Activated B cell treated with CpG ODN at 0.5 μM for 24 hours (primary cell): ENCODE measurements at regions not wholly inside any gene's neighbourhood (a gene's known extent, or its start where the extent isn't known, plus 50 kb on each side); places are given as distances from the start of the nearest gene placed in this dataset.

Experiments used
- ATAC-seq: fragments of 200-7000 bp; cut with Tn5 transposase; one replicate; pipeline ENCODE4 v1.10.0; 2021; ENCODE audit warnings: low read depth, mild to moderate bottlenecking, moderate library complexity
- CTCF ChIA-PET: fragments of 350-600 bp; sonication (Branson Sonifier 250); formaldehyde crosslinking; loops from one replicate; lab custom pipeline; 2021; ENCODE audit warnings: antibody characterized with exemption; lab: Charles Lee
- POLR2A ChIA-PET: fragments of 350-600 bp; sonication (Branson Sonifier 250); formaldehyde crosslinking; loops from one replicate; lab custom pipeline; 2021; ENCODE audit warnings: antibody characterized with exemption; lab: Charles Lee
- DNase-seq: peaks from one replicate; pipeline ENCODE4 v3.0.0; 2022
- H3K27ac Mint-ChIP-seq: one replicate; pipeline ENCODE4 v1.8.0; 2020; ENCODE audit warnings: mixed read lengths
- H3K27me3 Mint-ChIP-seq: one replicate; pipeline ENCODE4 v1.8.0; 2021; ENCODE audit warnings: mixed read lengths
- H3K36me3 Mint-ChIP-seq: one replicate; pipeline ENCODE4 v1.8.0; 2021; ENCODE audit warnings: low read depth, mixed read lengths
- H3K4me1 Mint-ChIP-seq: one replicate; pipeline ENCODE4 v1.8.0; 2021; ENCODE audit warnings: mixed read lengths
- H3K4me3 Mint-ChIP-seq: one replicate; pipeline ENCODE4 v1.8.0; 2020; ENCODE audit warnings: mild to moderate bottlenecking, mixed read lengths
- H3K9me3 Mint-ChIP-seq: one replicate; pipeline ENCODE4 v1.8.0; 2020; ENCODE audit warnings: mixed read lengths
- intact Hi-C: fragments of 100-400 bp; cut with micrococcal nuclease; formaldehyde crosslinking; loops from one replicate; pipeline ENCODE4 v1.15.1; 2024
- TF ChIP-seq, protein P1 (sequence below): fragments of 200-600 bp; IDR thresholded peaks from one replicate; pipeline ENCODE4 v1.8.0; 2022; ENCODE audit warnings: antibody characterized with exemption, mild to moderate bottlenecking

DNA sequence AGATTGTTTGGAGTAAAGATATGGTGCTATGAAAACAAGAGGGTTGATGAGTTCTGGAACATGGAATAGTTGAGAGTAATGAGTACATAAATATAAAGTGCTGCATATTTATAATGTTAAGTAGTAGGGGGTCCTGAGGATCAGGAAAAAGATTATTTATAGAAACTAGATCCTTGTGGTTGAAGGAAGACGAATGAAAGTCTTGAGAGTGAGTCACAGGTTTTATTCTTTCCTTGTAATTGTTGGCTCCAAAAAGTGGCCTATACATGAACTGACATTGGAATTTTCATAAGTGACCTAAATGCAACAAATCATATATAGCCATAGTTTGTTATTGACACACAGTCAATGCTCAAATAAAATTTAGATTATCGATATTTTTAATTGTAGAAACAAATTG is 440.4 kb upstream of the PRICKLE1 start:
- Mint-ChIP-seq H3K4me1 (no peaks in the 10 kb centered on the region), H3K36me3 (no peaks in the 10 kb centered on the region), H3K27ac (no peak overlapping the region), H3K4me3 (no peak overlapping the region), H3K9me3 (peaks cover 3% of the 10 kb centered on the region), H3K27me3 (no peaks in the 10 kb centered on the region)
- CTCF ChIA-PET: no interaction called here
- DNase-seq: no peak
- intact Hi-C loops: no loop called here
- POLR2A ChIA-PET: no interaction called here
- TF ChIP-seq, protein P1, sequence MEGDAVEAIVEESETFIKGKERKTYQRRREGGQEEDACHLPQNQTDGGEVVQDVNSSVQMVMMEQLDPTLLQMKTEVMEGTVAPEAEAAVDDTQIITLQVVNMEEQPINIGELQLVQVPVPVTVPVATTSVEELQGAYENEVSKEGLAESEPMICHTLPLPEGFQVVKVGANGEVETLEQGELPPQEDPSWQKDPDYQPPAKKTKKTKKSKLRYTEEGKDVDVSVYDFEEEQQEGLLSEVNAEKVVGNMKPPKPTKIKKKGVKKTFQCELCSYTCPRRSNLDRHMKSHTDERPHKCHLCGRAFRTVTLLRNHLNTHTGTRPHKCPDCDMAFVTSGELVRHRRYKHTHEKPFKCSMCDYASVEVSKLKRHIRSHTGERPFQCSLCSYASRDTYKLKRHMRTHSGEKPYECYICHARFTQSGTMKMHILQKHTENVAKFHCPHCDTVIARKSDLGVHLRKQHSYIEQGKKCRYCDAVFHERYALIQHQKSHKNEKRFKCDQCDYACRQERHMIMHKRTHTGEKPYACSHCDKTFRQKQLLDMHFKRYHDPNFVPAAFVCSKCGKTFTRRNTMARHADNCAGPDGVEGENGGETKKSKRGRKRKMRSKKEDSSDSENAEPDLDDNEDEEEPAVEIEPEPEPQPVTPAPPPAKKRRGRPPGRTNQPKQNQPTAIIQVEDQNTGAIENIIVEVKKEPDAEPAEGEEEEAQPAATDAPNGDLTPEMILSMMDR: no peak
- no peak for ATAC-seq

DNA sequence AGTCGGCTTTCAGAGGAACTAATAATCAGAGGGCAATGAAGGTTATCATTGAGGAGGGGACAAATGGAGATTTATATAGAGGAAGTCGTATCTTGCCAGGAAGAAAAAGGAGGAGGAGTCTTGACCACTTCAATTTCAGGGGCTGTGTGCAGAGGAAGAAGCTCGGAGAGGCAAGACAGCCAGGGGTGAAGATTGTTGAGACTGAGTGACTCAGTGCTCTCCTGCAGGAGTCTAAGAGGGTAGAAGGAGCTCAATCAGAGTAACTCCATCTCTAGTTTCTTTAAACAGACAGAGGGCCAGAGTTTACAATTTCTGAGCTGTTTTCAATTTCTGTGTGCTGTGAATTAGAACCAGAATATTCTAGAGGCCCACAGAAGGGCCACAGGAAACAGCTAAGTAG is 439.3 kb upstream of the PRICKLE1 start:
- H3K4me1 Mint-ChIP-seq: no peaks in the 10 kb centered on the region
- DNase-seq (no peak), ATAC-seq (no peak)
- POLR2A ChIA-PET: no interaction called here
- H3K36me3 Mint-ChIP-seq: no peaks in the 10 kb centered on the region
- H3K27me3 Mint-ChIP-seq: no peaks in the 10 kb centered on the region
- no peak overlapping the region for H3K4me3 Mint-ChIP-seq
- CTCF ChIA-PET: no interaction called here
- H3K9me3 Mint-ChIP-seq: peaks cover 3% of the 10 kb centered on the region
- intact Hi-C loops: no loop called here
- H3K27ac Mint-ChIP-seq: no peak overlapping the region
- TF ChIP-seq, protein P1: no peak

GRCh38 chr12:43022838-43023237 is 433.3 kb upstream of the PRICKLE1 start:
- H3K9me3 Mint-ChIP-seq: peaks cover 2% of the 10 kb centered on the region
- ChIA-PET POLR2A (no interaction called here), CTCF (no interaction called here)
- no peak overlapping the region for H3K4me3 Mint-ChIP-seq
- intact Hi-C loops: no loop called here
- DNase-seq (no peak), ATAC-seq (no peak)
- TF ChIP-seq, protein P1: no peak
- no peaks in the 10 kb centered on the region for H3K4me1 Mint-ChIP-seq
- no peaks in the 10 kb centered on the region for H3K27me3 Mint-ChIP-seq
- H3K27ac Mint-ChIP-seq: no peak overlapping the region
- H3K36me3 Mint-ChIP-seq: no peaks in the 10 kb centered on the region

- intact Hi-C loops: no loop called here
- CTCF ChIA-PET: no interaction called here
- POLR2A ChIA-PET: no interaction called here
These were observed 425.7 kb upstream of the PRICKLE1 start for GRCh38 chr12:43015090-43015737.

DNA sequence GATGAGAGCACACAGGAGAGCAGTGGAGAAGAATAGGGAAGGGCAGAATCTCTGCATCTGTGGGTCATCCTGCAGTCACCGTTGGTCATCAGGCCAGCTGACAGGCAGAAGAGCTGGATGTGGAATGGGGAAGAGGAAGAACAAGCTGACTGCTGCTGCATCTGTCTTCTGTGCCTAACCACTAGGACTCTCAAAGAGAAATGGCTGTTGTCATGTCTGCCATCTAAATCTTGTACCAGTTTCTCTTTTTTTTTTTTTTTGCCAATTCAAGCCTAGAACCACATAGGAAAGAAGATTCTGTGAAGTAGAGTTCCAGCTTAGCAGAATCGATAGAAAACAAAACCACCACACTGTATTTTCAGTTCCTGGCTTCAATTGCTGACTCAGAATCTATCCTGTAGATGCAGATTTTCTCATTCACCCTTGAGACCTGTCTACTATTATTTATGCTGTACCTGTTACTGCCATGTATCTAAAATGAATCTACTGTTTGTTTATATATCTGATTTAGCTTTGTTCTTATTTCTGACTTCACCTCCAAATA is 421.9 kb upstream of the PRICKLE1 start:
- intact Hi-C loops: no loop called here
- ChIA-PET CTCF (no interaction called here), POLR2A (no interaction called here)
- H3K4me1 Mint-ChIP-seq: no peaks in the 10 kb centered on the region
- TF ChIP-seq, protein P1: no peak
- no peak overlapping the region for H3K27ac Mint-ChIP-seq
- no peaks in the 10 kb centered on the region for H3K27me3 Mint-ChIP-seq
- no peaks in the 10 kb centered on the region for H3K9me3 Mint-ChIP-seq
- no peaks in the 10 kb centered on the region for H3K36me3 Mint-ChIP-seq
- no peak for DNase-seq
- no peak overlapping the region for H3K4me3 Mint-ChIP-seq
- ATAC-seq: no peak

More at GRCh38 chr12:43015090-43015737, 425.7 kb upstream of the PRICKLE1 start:
- ATAC-seq: no peak
- H3K27ac Mint-ChIP-seq: no peak overlapping the region
- TF ChIP-seq, protein P1: no peak
- peaks cover 2% of the 10 kb centered on the region for H3K9me3 Mint-ChIP-seq
- H3K27me3 Mint-ChIP-seq: no peaks in the 10 kb centered on the region
- no peaks in the 10 kb centered on the region for H3K36me3 Mint-ChIP-seq
- H3K4me3 Mint-ChIP-seq: no peak overlapping the region
- no peak for DNase-seq
- H3K4me1 Mint-ChIP-seq: no peaks in the 10 kb centered on the region
